ENCODE measurements at regions not wholly inside any gene's neighbourhood (a gene's known extent, or its start where the extent isn't known, plus 50 kb on each side); places are given as distances from the start of the nearest gene placed in this dataset.

- TF ChIP-seq CTCF (IDR thresholded peaks at IDR 0.05) (no peak), EZH2 (IDR thresholded peaks at IDR 0.05; ENCODE audit: borderline replicate concordance, insufficient read depth, low read depth, low read length, poor library complexity, severe bottlenecking) (no peak)
These were observed 284.9 kb upstream of the TBC1D5 start for GRCh38 chr3:18027161-18027939.

Measured in B cell (primary cell).